HepG2 (cell line): ENCODE measurements at regions not wholly inside any gene's neighbourhood (a gene's known extent, or its start where the extent isn't known, plus 50 kb on each side); places are given as distances from the start of the nearest gene placed in this dataset.
"Not testable (repeated sequence)": the region's sequence is repeated elsewhere in the genome, so short reads cannot be mapped to it uniquely, and the experiment has no call there.

Source experiments
- ATAC-seq: fragments of 200-7000 bp; cut with Tn5 transposase; 3 replicates; pipeline ENCODE4 v1.9.1; 2020; ENCODE audit warnings: mild to moderate bottlenecking, moderate library complexity
- BruUV-seq: library from RNA; stranded (reverse); fragments of 400-500 nt; replicated peaks from 2 replicates; lab custom pipeline; 2021; lab: Mats Ljungman, UMichigan
- CTCF ChIA-PET: fragments of 300-600 bp; formaldehyde crosslinking; extraction: SDS; loops from one replicate; lab custom pipeline; 2021; ENCODE audit warnings: low total read pairs, inconsistent platforms, low intra/inter-chr PET ratio; lab: Yijun Ruan, JAX
- POLR2A ChIA-PET: fragments of 350-600 bp; sonication (Branson Sonifier 250); formaldehyde crosslinking; loops from one replicate; lab custom pipeline; 2020; ENCODE audit warnings: antibody characterized with exemption, inconsistent platforms; lab: Yijun Ruan, JAX
- DNase-seq: peaks from one replicate; pipeline ENCODE4 v3.0.0-alpha.2; 2015; ENCODE audit warnings: low spot score
- FAIRE-seq: peaks from 3 replicates; lab custom pipeline; 2011; peaks lifted over from hg19 to GRCh38; lab: Jason Lieb, UNC
- H2AFZ ChIP-seq: one replicate; pipeline ENCODE4 v1.6.1; 2011; ENCODE audit warnings: low read length, inconsistent platforms
- H3K27ac ChIP-seq: fragments of 300-600 bp; 3 replicates; pipeline ENCODE4 v1.8.0; 2011; ENCODE audit warnings: mixed run types, mild to moderate bottlenecking, mixed read lengths, low read length, inconsistent platforms; ENCODE audit not compliant: insufficient read depth; ENCODE audit errors: extremely low read length
- H3K27me3 ChIP-seq, 2 experiments: fragments of 200-600 bp in 1 of 2; 2 replicates in 1 of 2; 3 replicates in 1 of 2; pipeline versions ENCODE4 v1.6.0 to v1.8.0; 2011; ENCODE audit warnings: low read length in 2 of 2, mild to moderate bottlenecking in 2 of 2, moderate library complexity in 2 of 2, inconsistent platforms in 1 of 2; ENCODE audit not compliant: insufficient read depth in 2 of 2, control insufficient read depth in 1 of 2
- H3K36me3 ChIP-seq, 2 experiments: fragments of 200-600 bp in 1 of 2; replicated peaks in 1 of 2; 2 replicates in 1 of 2; 3 replicates in 1 of 2; pipeline versions ENCODE4 v1.5.1 to v1.8.0; 2011; ENCODE audit warnings: low read length in 2 of 2, inconsistent platforms in 1 of 2; ENCODE audit not compliant: insufficient read depth in 2 of 2, control insufficient read depth in 1 of 2
- H3K4me1 ChIP-seq: 2 replicates; pipeline ENCODE4 v1.5.1; 2012; ENCODE audit warnings: low read length, inconsistent platforms; ENCODE audit not compliant: insufficient read depth
- H3K4me2 ChIP-seq: 2 replicates; pipeline ENCODE4 v1.6.0; 2011; ENCODE audit warnings: low read depth, low read length, inconsistent platforms
- H3K4me3 ChIP-seq, 3 experiments: fragments of 200-600 bp in 1 of 3; sonication (generic), shearing (Covaris generic) in 1 of 3; replicated peaks in 1 of 3; 2 replicates each; pipeline ENCODE4 v1.5.1; 2011 to 2016; ENCODE audit warnings: low read length in 3 of 3, inconsistent platforms in 2 of 3, low read depth in 2 of 3, mild to moderate bottlenecking in 2 of 3, control low read depth in 1 of 3, mixed read lengths in 1 of 3; ENCODE audit not compliant: insufficient read depth in 1 of 3
- H3K79me2 ChIP-seq: one replicate; pipeline ENCODE4 v1.6.1; 2011; ENCODE audit warnings: low read length, inconsistent platforms; ENCODE audit not compliant: insufficient read depth
- H3K9ac ChIP-seq: 2 replicates; pipeline ENCODE4 v1.6.0; 2011; ENCODE audit warnings: mild to moderate bottlenecking, low read depth, low read length, inconsistent platforms; ENCODE audit not compliant: insufficient read depth
- H3K9me3 ChIP-seq: 2 replicates; pipeline ENCODE4 v1.5.1; 2012; ENCODE audit warnings: mild to moderate bottlenecking, low read length
- H4K20me1 ChIP-seq: 2 replicates; pipeline ENCODE4 v1.6.0; 2011; ENCODE audit warnings: inconsistent platforms, mild to moderate bottlenecking, low read length, moderate library complexity; ENCODE audit not compliant: insufficient read depth
- JUND ChIP-seq: sonication (generic); formaldehyde crosslinking; IDR thresholded peaks from 2 replicates; pipeline ENCODE4 v1.8.0; 2022; ENCODE audit warnings: mild to moderate bottlenecking, missing genetic modification reagents
- MBNL3 ChIP-seq: fragments of 250-450 bp; sonication (Bioruptor Pico); conservative IDR thresholded peaks from 2 replicates; pipeline ENCODE4 v1.8.0; 2022; ENCODE audit warnings: mild to moderate bottlenecking, inconsistent platforms
- MNT ChIP-seq: fragments of 450-650 bp; IDR thresholded peaks from 2 replicates; pipeline ENCODE4 v1.6.1; 2016
- NFKBIZ ChIP-seq: IDR thresholded peaks from 2 replicates; pipeline ENCODE4 v1.6.1; 2018; ENCODE audit warnings: missing genetic modification reagents, missing compliant biosample characterization
- RBAK ChIP-seq: sonication (generic); formaldehyde crosslinking; IDR thresholded peaks from 2 replicates; pipeline ENCODE4 v1.5.1; 2020; ENCODE audit warnings: mild to moderate bottlenecking, missing genetic modification reagents
- XRCC5 ChIP-seq: fragments of 200-400 bp; formaldehyde crosslinking; optimal IDR thresholded peaks from 2 replicates; pipeline ENCODE3; 2017; ENCODE audit warnings: mild to moderate bottlenecking, low read length
- ZBTB8A ChIP-seq: sonication (generic); formaldehyde crosslinking; IDR thresholded peaks from 2 replicates; pipeline ENCODE4 v1.4.0; 2020; ENCODE audit warnings: mild to moderate bottlenecking, low read depth, missing genetic modification reagents, borderline replicate concordance
- ZNF343 ChIP-seq: sonication (generic); formaldehyde crosslinking; IDR thresholded peaks from 2 replicates; pipeline ENCODE4 v1.4.0; 2020; ENCODE audit warnings: mild to moderate bottlenecking, missing genetic modification reagents
- ZNF766 ChIP-seq: sonication (generic); formaldehyde crosslinking; IDR thresholded peaks from 2 replicates; pipeline ENCODE4 v1.5.0; 2020; ENCODE audit warnings: missing genetic modification reagents, borderline replicate concordance
- WGBS: methylation state at CpG from one replicate; pipeline ENCODE4 v1.1.6; 2017; ENCODE audit warnings: low lambda C conversion rate; 5-methylcytosine and 5-hydroxymethylcytosine counted together
- in situ Hi-C: cut with HindIII; loops from 2 replicates; pipeline ENCODE4 v1.10.0; 2017; ENCODE audit warnings: low pct_unique_long_range_greater_than_20kb; ENCODE audit not compliant: extremely low pct_ligation_motif_present
- intact Hi-C: fragments of 100-400 bp; cut with micrococcal nuclease; formaldehyde crosslinking; loops from one replicate; pipeline ENCODE4 v1.10.0; 2022; ENCODE audit not compliant: unreplicated experiment
- TF ChIP-seq, protein P1 (sequence below): sonication (generic); formaldehyde crosslinking; IDR thresholded peaks from 2 replicates; pipeline ENCODE4 v1.4.0; 2020; ENCODE audit warnings: missing genetic modification reagents

DNA sequence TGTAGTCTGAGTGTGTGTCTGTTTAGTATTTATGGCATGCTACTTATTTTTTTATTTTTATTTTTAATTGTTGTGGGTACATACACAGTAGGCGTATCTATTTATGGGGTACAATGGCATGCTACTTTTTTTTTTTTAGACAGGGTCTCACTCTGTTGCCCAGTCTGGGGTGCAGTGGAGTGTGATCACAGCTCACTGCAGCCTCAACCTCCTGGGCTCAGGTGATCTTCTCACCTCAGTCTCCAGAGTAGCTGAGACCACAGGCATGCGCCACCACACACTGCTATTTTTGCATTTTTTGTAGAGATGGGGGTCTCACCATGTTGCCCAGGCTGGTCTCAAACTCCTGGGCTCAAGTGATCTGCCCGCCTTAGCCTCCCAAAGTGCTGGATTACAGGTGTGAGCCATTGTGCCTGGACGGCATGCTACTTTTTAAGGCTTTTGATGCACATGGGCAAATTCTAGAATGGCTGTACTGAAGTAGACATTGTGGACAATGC lies 124.2 kb downstream of the KCNRG start:
- FAIRE-seq, H3K9me3 ChIP-seq, H3K4me3 ChIP-seq, POLR2A ChIA-PET, H3K27ac ChIP-seq, ATAC-seq, H3K4me2 ChIP-seq, intact Hi-C loops, H3K27me3 ChIP-seq, H4K20me1 ChIP-seq, BruUV-seq, H3K36me3 ChIP-seq, H3K4me1 ChIP-seq, H3K9ac ChIP-seq, CTCF ChIA-PET, H3K79me2 ChIP-seq, DNase-seq, in situ Hi-C loops, H2AFZ ChIP-seq: not testable (repeated sequence)
- 98% methylated on average over 4 of the region's 4 CpGs for WGBS

DNA sequence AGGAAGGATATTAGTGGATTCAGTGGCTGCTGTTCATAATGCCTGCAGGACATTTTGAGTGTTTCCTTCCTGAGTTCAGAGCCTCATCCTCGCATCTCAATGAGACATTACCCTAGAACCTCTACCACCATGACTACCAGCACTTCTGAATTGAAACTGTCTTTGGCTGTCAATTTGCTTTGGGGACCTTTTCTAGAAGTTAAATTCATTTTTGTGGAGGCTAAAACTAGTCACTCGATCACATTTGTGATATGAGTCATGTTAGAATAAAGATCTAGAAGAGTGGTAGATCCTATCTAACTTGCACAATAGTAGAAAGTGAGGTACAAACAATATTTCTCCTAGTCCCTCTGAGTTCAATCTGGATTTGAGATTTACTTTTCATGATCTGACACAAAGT lies 124.9 kb downstream of the KCNRG start:
- TF ChIP-seq XRCC5 (no peak), RBAK (CRISPR knock-in tag) (no peak), ZBTB8A (CRISPR knock-in tag) (no peak), MNT (no peak), JUND (CRISPR knock-in tag) (no peak), ZNF766 (CRISPR knock-in tag) (no peak), MBNL3 (CRISPR knock-in tag) (no peak), ZNF343 (no peak), NFKBIZ (CRISPR knock-in tag) (no peak)
- TF ChIP-seq, protein P1, sequence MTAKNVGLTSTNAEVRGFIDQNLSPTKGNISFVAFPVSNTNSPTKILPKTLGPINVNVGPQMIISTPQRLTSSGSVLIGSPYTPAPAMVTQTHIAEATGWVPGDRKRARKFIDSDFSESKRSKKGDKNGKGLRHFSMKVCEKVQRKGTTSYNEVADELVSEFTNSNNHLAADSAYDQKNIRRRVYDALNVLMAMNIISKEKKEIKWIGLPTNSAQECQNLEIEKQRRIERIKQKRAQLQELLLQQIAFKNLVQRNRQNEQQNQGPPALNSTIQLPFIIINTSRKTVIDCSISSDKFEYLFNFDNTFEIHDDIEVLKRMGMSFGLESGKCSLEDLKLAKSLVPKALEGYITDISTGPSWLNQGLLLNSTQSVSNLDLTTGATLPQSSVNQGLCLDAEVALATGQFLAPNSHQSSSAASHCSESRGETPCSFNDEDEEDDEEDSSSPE (CRISPR knock-in tag): no peak
- ATAC-seq (no peak), FAIRE-seq (no peak), DNase-seq (no peak)
- ChIA-PET POLR2A (no interaction called here), CTCF (no interaction called here)
- no peak overlapping the region for H3K27ac ChIP-seq
- in situ Hi-C loops (no loop called here), intact Hi-C loops (no loop called here)
- H3K27me3 ChIP-seq: no peaks in the 10 kb centered on the region
- H4K20me1 ChIP-seq: no peaks in the 10 kb centered on the region
- H3K4me1 ChIP-seq: peaks cover 7% of the 10 kb centered on the region; the same call in 1 of the 2 replicates
- H3K9ac ChIP-seq: no peak overlapping the region
- no peak overlapping the region for H3K4me3 ChIP-seq
- H3K79me2 ChIP-seq: no peaks in the 10 kb centered on the region
- H3K4me2 ChIP-seq: no peak overlapping the region
- no TSS peak for BruUV-seq
- no peak overlapping the region for H2AFZ ChIP-seq
- no peaks in the 10 kb centered on the region for H3K9me3 ChIP-seq
- H3K36me3 ChIP-seq: no peaks in the 10 kb centered on the region
- WGBS: 34% methylated on average over 2 of the region's 2 CpGs
